ENCODE measurements at regions not wholly inside any gene's neighbourhood (a gene's known extent, or its start where the extent isn't known, plus 50 kb on each side); places are given as distances from the start of the nearest gene placed in this dataset.
"Not testable (repeated sequence)": the region's sequence is repeated elsewhere in the genome, so short reads cannot be mapped to it uniquely, and the experiment has no call there.

DNA sequence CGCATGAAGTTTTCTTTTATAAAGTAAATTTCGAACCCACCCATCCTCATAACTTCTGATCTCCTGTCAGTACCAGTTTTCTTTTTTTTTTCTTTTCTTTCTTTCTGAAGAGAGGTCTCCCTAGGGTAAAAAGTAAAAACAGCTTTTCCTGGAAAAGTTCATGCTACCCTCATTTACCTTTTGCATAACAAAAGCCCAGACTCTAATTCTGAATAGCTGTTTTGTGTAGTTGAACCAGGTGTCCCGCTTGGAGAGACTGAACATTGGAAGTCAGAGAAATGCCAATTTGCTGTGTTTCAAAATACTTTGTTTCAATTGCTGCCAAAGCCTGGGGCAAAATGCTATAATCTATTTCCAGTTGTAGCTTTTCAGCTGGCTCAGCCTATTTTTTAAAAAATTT lies 113.7 kb upstream of the RUNX1 start:
- Mint-ChIP-seq H3K4me1 (ENCODE audit: low read depth, unreplicated experiment) (no peaks in the 10 kb centered on the region), H3K36me3 (ENCODE audit: unreplicated experiment) (peaks cover 9% of the 10 kb centered on the region), H3K4me3 (ENCODE audit: unreplicated experiment) (no peak overlapping the region), H3K9me3 (ENCODE audit: unreplicated experiment) (peaks cover 2% of the 10 kb centered on the region), H3K27me3 (ENCODE audit: unreplicated experiment) (no peaks in the 10 kb centered on the region), H3K27ac (ENCODE audit: unreplicated experiment) (no peak overlapping the region)
- TF ChIP-seq, protein P1, sequence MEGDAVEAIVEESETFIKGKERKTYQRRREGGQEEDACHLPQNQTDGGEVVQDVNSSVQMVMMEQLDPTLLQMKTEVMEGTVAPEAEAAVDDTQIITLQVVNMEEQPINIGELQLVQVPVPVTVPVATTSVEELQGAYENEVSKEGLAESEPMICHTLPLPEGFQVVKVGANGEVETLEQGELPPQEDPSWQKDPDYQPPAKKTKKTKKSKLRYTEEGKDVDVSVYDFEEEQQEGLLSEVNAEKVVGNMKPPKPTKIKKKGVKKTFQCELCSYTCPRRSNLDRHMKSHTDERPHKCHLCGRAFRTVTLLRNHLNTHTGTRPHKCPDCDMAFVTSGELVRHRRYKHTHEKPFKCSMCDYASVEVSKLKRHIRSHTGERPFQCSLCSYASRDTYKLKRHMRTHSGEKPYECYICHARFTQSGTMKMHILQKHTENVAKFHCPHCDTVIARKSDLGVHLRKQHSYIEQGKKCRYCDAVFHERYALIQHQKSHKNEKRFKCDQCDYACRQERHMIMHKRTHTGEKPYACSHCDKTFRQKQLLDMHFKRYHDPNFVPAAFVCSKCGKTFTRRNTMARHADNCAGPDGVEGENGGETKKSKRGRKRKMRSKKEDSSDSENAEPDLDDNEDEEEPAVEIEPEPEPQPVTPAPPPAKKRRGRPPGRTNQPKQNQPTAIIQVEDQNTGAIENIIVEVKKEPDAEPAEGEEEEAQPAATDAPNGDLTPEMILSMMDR (IDR thresholded peaks at IDR 0.05; ENCODE audit: partially characterized antibody, unreplicated experiment) = no peak
- DNase-seq = no peak

DNA sequence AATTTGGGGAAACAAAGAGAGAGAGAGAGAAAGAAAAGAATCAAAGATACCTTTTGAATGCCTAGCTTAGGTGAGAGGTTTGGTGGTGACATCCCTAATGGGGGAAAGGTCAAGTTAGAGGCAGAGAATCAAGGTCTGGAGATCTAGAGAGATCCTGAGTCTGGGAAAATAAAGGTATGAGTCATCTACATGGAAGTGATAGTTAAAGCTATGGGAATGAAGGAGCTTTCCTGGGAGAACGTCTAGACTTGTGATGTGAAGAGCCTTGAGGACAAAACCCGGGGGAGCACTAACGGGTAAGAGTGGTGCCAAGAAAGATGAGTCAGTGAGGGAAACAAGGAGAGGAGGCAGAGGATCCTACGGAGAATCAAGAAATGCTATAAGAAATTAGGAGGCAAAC lies 110.8 kb upstream of the RUNX1 start:
- H3K4me1 Mint-ChIP-seq (ENCODE audit: low read depth, unreplicated experiment) = no peaks in the 10 kb centered on the region
- no peak overlapping the region for H3K27ac Mint-ChIP-seq (ENCODE audit: unreplicated experiment)
- no peak overlapping the region for H3K4me3 Mint-ChIP-seq (ENCODE audit: unreplicated experiment)
- TF ChIP-seq, protein P1 (IDR thresholded peaks at IDR 0.05; ENCODE audit: partially characterized antibody, unreplicated experiment) = no peak
- DNase-seq = no peak
- H3K9me3 Mint-ChIP-seq (ENCODE audit: unreplicated experiment) = peaks cover 2% of the 10 kb centered on the region
- H3K27me3 Mint-ChIP-seq (ENCODE audit: unreplicated experiment) = no peaks in the 10 kb centered on the region
- peaks cover 13% of the 10 kb centered on the region for H3K36me3 Mint-ChIP-seq (ENCODE audit: unreplicated experiment)

DNA sequence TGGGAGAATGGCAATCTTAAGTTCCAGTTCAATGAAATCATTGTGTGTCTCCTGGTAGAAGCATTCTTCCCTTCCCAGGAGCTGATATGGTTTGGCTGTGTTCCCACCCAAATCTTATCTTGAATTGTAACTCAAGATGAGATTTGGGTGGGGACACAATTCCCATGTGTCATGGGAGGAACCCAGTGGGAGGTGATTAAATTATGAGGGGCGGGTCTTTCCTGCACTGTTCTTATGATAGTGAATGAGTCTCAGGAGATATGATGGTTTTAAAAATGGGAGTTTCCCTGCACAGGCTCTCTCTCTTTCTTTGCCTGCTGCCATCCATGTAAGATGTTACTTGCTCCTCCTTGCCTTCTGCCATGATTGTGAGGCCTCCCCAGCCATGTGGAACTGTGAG lies 108.3 kb upstream of the RUNX1 start:
- H3K9me3 Mint-ChIP-seq (ENCODE audit: unreplicated experiment); DNase-seq; H3K4me3 Mint-ChIP-seq (ENCODE audit: unreplicated experiment); H3K27me3 Mint-ChIP-seq (ENCODE audit: unreplicated experiment); H3K4me1 Mint-ChIP-seq (ENCODE audit: low read depth, unreplicated experiment); H3K27ac Mint-ChIP-seq (ENCODE audit: unreplicated experiment): not testable (repeated sequence)
- H3K36me3 Mint-ChIP-seq (ENCODE audit: unreplicated experiment) = peaks cover 13% of the 10 kb centered on the region

DNA sequence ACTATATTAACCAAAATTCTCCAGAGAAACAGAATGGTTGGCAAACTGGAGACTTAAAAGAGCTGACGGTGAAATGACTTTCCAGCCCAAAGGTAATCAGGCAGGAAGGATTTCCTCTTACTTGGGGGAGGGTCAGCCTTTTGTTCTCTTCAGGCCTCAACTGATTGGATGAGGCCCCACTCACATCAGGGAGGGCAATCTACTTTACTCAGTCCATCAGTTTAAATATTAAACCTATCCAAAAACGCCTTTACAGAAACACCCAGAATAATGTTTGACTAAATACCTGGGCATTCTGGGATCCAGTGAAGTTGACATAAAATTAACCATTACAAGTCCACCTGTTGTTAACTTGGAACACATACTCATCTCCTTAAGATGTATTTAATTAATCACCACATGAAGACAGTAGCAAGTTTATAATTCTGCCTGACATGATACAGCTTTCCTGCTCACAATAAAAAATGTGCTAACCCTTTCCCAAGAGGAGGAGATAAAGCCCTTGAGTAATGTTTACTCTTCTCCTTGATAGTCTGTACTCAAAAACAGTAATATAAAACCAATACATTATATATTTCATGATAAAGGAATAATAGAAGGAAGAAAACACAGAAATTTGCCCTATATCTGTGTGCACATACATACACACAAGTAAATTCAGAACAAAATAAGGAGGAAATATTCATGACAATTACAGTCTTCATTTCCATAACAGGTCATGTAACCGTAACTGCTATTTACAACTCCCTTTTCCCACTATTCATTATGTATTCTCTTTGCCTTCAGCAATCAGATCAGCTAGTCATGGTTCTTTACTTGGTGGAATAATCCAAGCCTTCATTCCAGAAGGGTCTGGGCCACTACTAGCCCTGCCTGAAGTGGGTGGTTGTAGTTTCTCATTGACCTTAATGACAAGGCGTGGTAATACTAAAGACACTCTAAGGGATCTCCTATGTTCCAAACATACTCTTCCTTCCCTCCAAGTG lies 107.5 kb upstream of the RUNX1 start:
- Mint-ChIP-seq H3K36me3 (ENCODE audit: unreplicated experiment) (peaks cover 13% of the 10 kb centered on the region), H3K4me1 (ENCODE audit: low read depth, unreplicated experiment) (no peaks in the 10 kb centered on the region), H3K9me3 (ENCODE audit: unreplicated experiment) (peaks cover 2% of the 10 kb centered on the region), H3K27ac (ENCODE audit: unreplicated experiment) (no peak overlapping the region), H3K27me3 (ENCODE audit: unreplicated experiment) (no peaks in the 10 kb centered on the region), H3K4me3 (ENCODE audit: unreplicated experiment) (no peak overlapping the region)
- TF ChIP-seq, protein P1 (IDR thresholded peaks at IDR 0.05; ENCODE audit: partially characterized antibody, unreplicated experiment) = no peak
- no peak for DNase-seq

DNA sequence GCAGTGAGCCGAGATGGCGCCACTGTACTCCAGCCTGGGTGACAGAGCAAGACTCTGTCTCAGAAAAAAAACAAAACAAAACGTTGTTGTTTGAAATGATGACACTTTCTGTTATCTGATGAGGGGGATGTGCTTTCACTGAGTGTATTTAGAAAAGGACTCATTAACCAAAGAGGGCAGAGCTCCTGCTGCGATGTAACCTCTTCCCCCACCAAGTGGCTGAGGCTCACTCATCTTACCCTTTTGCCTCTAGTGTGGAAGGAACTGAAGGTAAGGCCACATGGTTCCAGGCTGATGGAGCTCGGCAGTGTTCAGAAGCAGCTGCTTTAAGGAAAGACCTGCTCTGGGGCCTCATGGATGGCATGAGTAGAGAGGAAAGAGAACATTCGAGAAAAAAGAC lies 105.7 kb upstream of the RUNX1 start:
- Mint-ChIP-seq H3K4me1 (ENCODE audit: low read depth, unreplicated experiment) (no peaks in the 10 kb centered on the region), H3K36me3 (ENCODE audit: unreplicated experiment) (peaks cover 13% of the 10 kb centered on the region), H3K27me3 (ENCODE audit: unreplicated experiment) (no peaks in the 10 kb centered on the region), H3K27ac (ENCODE audit: unreplicated experiment) (no peak overlapping the region), H3K9me3 (ENCODE audit: unreplicated experiment) (peaks cover 2% of the 10 kb centered on the region), H3K4me3 (ENCODE audit: unreplicated experiment) (no peak overlapping the region)
- DNase-seq = no peak
- TF ChIP-seq, protein P1 (IDR thresholded peaks at IDR 0.05; ENCODE audit: partially characterized antibody, unreplicated experiment) = no peak
